ENCODE measurements at regions not wholly inside any gene's neighbourhood (a gene's known extent, or its start where the extent isn't known, plus 50 kb on each side); places are given as distances from the start of the nearest gene placed in this dataset.

DNA sequence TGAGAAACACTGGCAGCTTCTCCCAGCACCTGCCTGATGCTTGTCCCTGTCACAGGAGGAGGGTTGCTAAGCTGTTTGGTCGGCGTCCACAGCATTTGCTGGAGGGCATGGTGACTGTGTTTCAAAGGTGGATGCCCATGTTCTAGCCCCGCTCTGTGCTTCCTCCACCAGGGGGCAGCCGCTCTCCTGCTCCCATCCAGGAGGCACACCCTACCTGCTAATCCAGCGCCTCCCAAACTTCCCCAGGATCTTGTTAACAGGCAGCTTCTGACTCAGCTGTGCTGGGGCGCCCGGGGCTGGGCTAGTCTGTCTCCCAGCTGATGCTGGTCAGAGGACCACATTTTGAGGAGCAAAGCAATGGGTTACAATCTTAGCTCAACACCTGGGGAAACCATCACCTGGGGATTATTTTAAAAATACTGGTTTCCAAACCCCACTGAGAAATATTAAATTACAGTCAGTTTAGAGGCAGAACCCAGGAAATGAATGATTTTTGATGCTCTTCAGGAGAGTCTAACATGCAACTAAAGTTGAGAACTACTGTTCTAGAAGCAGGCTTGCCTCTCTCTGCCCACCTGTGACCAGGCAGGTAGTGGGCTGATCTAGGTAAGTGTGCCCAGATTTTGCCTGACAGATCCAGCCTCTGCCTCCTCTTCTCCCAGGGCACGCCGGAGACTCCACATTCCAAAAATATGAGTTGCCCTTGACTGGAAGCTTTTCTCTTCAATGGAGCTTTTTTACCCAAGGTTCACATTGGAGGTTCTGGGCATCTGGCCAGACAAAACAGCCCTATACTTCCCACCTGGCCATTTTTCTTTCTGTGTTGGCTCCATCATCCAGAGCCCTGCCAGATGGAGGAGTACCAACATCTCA, 92.7 kb upstream of the GPR26 start:
- peak in 1 of 2 donors; percentile 8 for DNase-seq (ENCODE audit: low read depth in 2 of 2)

DNA sequence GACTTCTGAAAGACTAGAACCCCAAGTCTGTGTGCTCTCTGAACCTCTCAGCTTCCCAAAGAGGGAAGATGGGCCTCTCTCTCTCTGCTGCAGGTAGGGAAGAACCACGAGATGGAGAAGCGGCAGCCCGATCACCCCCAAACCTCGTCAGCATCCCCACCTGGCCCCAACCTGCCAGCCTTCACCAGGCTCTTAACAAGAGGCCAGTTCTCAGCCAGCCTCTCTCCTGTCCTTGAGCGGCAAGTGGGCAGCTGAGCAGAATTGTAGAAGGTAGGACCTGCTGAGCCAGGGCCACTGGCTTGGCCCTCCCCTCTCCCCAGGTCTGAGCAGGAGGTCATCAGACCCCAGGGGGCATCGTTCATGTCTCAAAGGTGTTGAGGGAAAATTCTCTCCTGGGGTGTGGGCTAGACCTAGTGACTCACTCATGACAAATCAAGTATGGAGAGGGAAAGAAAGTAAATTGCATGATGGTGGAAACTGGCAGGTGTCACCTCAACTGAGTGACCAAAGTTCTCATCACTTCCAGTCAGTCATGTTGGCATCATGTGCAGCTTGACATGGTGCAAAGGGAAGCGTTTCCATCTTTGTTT, 92.0 kb upstream of the GPR26 start:
- DNase-seq (ENCODE audit: low read depth in 2 of 2): no peak

DNA sequence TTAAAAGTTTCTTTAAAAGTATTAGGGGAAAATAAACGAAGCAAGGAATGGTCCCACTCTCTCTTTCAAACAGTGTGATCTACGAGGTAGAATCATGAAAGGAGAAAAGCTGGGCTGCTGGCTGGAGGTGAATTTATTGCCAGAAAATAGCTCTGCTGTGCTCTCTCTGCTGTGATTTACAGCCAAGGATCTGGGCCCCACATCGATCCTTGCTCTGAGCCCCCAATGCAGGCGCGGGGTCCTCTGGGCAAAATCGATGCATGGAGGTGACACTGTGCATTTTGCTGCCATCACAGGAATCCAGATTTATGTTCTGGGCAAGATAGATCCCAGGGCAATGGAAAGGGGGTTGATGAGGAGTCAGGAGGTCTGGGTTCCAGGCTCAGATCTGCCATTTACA, 91.0 kb upstream of the GPR26 start:
- DNase-seq (ENCODE audit: low read depth in 2 of 2): no peak

DNA sequence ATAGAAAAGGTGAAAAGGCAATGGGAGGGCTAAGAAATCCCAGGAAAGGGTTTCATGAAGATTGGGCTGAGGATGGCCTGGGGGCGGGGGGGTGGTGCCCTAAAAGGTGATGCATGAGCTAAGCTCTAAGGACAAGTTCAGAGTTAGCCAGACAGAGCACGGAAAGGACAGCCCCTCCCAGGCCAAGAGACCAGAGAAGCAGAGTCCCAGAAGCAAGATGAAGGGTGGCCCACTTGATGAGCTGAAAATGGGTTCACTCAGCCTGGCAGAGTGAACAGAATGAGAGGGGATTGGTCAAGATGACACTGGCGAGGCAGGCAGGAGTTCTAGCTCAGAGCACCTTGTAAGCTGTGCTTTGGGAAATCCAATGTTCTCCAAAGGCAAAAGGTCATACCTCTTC, 89.4 kb upstream of the GPR26 start:
- no peak for DNase-seq (ENCODE audit: low read depth in 2 of 2)

DNA sequence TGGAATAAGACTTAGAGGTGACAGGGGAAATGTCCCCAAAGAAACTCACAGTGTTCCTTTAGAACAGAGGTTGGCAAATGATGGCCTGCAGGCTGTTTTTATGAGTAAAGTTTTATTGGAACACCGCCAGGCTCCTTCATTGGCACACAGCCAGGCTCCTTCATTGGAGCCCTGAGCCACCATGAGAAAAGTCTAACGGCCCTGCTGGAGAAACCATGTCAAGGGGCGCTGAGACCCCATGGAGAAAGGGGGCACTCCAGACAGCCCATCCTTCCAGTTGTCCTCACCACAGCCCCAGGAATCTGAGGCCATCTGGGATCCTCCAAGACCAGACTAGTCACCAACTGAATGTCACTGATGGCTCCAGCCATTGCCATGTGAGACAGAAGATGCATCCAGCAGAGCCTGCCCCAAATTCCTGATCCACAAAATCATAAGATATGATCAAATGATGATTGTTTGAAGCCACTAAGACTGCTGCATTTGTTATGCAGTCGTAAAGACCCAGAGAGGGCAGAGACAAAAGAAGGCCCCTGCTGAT, 88.2 kb upstream of the GPR26 start:
- no peak for DNase-seq (ENCODE audit: low read depth in 2 of 2)

DNA sequence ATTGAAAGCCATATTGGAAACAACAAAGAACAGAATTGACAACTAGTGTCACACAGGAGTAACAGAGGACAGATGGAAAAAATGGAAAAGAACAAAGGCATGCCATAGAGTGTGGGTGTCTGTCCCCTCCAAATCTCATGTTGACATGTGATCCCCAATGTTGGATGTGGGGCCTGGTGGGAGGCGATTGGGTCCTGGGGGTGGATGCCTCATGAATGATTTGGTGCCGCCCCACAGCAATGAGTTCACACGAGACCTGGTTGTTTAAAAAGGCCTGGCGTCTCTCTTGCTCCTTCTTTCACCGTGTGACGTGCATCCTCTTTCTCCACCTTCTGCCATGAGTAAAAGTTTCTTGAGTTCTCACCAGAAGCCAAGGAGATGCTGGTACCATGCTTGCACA, 87.4 kb upstream of the GPR26 start:
- no peak for DNase-seq (ENCODE audit: low read depth in 2 of 2)

DNA sequence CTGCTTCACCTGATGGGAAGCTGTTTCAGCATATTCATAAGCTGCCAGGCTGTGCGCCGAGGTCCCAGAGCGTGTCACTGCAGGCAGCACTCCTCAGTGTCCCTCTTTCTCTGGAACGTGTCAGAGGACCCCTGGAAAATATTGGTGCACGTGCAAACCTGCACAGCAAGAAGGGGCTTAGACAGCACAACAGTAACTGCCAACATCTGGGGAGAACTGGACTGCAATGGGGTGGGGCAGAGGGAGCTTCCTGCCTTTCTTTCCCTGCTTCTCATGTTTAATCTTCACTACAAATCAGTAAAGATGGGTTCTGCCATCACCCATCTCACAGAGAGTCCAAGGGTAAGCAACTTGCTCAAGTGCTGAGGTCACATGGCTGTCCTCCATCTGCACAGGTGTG, 86.5 kb upstream of the GPR26 start:
- DNase-seq (ENCODE audit: low read depth in 2 of 2): no peak

DNA sequence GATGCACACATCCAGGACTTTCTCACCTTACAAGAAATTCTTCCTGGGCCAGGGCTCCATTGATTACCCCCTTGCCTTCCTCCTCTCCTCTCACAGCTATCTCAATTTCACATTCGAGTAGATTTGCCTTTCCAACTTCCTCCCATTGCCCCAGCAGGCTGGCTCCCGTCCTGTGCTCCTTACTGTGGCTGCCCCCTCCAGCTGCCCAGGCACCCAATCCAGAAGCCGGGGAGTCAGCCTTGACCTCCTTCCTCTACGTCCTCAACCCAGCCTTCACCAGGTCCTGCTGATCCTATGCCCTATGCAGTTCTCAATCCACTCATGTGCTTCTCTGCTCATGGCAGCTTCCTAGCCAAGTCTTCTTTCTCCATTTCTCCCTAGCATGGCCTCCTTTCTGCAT, 85.7 kb upstream of the GPR26 start:
- no peak for DNase-seq (ENCODE audit: low read depth in 2 of 2)

DNA sequence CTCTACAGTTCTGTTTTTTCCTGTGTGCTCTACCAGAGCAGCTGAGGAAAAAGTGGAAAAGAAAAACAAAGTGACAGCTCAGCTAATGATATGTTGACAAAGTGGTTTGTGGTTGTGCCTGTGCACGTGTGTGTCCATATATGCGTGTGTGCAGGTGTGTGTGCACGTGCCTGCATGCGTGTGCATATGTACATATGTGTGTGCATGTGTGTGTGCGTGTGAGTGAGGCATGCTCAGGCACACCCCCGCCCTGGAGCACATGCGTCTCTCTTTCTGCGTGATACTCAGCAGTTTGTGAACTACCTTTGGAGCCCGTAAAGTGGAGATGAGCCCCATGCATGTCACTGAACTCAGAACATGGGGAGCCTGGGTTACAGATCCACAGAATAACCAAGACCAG, 84.5 kb upstream of the GPR26 start:
- DNase-seq (ENCODE audit: low read depth in 2 of 2): no peak

DNA sequence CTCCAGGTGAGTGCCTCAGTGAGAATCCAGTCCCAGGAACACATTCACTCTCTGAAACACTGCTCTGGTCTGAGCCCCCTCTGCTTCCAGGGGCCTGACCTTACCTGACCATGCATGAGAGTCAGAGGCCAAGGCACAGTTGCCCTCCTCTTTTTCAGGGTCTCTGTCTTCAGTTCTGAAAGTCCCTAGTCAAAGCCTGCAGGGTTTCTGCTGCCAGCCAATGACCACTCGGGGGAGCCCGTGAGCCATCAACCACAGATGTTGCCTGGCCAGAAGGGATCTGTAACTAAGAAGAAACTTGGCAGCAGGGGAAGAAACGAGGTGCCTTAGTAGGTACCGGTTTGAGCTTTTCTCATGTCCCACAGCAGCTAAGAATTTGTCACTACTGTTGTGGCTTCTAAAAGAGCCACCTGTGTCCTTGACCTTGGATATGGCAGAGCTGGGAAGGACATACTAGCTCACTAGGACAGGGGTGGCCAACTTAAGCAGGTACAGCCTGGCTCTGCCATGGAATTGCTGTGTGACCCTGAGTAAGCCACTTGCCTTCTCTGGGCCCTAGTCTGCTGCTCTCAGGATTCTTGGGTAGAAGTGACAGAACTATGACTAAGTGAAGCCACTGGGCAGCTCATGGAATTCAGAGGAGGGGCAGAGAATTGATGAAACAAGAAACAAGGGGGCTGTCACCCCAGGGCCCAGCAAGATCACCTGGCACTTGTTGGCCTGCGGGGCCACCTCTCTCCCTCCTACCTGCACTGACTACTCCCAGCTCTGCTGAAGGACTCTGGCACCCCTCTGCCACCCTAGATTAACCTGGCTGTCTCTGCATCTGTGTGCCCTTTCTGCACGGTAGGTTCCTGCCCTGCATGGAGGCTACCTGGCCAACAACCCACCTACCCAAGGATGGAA, 83.8 kb upstream of the GPR26 start:
- DNase-seq (ENCODE audit: low read depth in 2 of 2): peak; percentile 22 to 32

DNA sequence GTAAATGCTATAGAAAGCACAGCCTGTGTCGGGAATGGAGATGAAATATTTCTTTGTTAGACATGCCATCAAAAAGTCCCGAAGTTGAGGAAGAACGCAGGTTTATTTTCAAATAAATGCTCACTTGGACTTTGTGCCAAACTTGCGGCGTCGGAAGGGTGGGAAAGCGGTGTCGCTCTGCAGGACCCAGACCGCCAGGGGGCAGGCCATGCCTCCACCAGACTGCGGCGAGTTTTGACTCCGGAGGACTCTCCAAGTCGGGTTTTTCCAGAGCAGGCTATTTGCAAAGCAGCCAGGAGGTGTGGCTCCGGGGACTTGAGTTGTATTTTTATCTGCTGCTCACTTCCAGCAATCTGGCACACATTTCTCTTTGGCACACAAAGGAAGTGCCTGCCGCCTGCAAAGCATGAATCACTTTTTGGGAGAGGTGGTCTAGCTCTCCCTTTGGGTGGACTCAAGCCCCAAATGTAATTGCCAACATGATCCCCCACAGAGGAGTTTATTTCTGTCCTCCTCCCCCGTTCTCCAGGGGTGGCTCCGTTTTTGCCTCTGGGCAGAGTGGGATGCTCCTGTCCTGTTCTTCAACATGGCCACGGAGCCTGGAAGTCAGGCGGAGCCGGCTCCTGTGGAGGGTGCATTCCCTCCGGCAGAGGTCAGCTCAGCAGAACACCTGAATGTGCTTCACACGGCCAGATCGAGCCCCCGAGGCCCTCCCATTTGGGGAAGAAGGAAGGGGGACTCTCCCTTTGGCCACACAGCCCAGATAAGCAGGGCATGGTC, 82.3 kb upstream of the GPR26 start:
- DNase-seq (ENCODE audit: low read depth in 2 of 2): no peak

DNA sequence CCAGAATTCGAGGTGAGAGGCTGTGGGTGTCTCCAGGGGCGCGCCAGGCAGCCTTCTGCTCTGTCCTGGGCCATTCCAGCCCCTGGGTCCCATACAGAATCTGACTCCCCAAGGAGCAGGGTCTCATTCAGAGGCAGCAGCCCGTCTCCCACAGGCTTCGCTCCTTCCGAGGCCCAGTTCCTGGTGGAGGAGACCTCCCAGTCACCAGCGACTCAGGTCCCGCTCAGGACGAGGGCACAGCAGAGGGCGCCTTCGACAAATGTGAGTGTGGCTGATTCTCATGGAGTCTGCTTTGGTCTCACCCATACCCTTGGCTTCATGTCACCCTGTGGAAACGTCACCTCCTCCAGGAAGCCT, 81.8 kb upstream of the GPR26 start:
- DNase-seq (ENCODE audit: low read depth in 2 of 2): no peak

DNA sequence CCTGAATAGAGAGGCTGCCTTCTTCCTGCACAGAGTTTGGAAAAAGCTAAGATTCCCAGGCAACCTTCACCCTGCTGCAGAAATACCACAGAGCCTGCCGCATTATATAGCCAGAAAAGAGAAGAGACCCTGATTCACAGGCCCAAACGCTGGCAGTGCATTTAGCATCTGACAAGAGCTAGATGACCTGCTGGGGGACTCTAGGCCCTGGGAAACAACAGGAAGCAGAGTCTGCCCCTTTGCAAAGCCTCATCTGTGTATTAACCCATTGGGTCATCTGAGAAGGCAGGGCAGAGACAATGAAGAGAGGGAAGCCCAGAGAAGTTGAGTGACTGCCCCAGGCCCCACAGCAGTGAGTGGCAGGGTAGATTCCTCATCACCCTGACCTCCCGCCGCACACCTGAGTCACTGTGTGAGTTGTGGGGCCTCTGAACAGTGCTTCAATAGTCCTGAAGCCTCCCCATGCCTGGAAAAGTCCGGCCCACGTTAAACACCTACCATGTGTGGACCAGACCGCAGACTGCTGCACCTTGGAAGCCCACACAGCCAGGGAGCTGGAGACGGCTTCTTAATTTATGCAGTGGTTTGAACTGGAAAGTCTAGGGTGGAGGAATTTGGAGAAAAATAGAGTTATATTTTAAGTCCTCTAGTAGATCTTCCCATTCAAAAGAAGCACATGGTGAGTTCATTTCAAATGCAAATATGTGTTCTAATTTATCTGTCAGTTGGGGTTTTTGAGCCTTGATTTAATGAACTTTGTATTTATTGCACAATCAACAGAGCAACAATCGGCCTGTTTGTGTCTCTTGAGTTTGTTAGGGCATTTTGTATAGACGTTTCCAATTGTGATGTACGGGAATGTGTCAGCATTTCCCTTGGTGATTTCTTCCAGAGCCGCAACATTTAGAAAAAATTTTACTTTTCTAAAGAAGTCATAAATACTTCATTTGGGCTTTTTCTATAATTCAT, 80.4 kb upstream of the GPR26 start:
- no peak for DNase-seq (ENCODE audit: low read depth in 2 of 2)

DNA sequence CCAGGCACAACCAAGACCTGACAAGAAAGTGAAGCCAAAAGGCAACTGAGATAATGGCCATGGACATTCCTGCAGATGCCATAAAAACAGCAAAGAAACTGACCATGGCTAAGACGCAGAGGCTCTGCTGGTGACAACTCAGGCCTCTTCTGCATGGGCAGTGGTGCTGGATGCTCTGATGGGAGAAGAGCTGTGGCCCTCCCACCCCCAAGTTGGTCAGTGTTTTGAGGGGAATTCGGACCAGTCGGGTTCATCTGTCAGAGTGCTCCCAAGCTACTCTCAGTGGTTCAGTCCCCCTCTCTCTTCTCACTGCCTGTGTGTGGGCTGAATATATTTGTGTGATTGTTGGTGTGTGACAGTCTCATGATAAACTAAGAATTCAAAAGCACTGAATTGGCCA, 79.0 kb upstream of the GPR26 start:
- DNase-seq (ENCODE audit: low read depth in 2 of 2): no peak

DNA sequence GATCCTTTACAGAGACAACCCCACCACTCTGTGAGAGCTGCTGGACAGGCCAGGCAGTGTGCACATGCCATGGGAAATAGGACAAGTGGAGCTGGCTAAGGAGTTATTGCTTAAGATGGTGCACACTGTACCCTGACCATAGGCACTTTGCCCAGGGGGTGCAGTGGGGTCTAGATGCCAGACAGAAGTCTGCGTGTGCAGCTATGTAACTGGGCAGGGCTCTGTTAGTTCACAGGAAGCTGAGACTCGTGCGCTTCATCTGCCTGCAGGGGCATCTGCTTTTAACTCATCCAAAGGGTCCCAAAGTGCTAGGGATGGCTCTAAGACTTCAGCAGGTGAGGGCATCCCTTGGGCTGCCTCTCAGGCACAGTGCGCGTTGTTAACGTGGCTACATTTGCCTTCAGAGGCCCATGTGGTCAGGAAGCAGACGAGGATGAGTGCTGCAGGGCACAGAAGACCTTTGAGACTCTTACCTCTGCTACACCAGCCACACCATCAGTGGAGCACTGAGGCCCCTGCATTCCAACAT, 77.7 kb upstream of the GPR26 start:
- DNase-seq (ENCODE audit: low read depth in 2 of 2): no peak

DNA sequence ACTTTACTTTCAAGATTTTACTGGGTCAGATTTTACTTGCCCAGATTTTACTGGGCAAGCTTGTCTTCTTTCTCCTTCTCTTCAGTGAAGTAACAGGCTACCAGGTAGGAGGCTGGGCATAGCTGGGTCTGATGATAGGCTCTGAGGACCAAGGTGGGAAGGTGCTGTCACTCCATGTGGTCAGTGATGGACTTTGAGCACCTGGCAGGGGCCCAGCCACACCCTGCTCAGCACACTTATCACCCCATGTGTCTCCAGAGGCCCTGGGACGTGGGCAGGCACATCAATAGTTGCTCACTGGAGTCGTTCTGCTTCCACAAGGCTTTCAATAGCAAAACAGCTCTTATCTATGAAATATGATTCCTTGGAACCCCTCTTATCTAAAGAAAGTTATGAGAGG, 70.5 kb upstream of the GPR26 start:
- DNase-seq (ENCODE audit: low read depth in 2 of 2): no peak

DNA sequence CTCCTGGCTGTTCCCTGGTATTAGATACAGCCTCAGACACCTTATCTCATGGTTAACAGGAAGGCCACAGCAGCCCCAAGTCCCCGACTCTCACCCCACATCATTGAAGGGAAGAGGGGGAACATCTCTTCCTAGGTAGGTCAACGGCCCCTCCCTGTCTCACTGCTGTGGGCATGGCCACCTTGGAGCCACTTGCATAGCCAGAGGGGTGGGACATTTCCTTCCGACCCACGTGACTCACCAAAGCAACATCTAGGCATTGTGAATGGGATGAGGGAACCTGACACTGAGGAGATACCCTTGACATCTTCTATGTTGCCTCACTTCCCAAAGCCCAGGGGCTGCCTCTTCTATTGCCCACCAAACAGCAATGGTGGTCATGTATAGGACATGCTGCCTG, 68.5 kb upstream of the GPR26 start:
- no peak for DNase-seq (ENCODE audit: low read depth in 2 of 2)

DNA sequence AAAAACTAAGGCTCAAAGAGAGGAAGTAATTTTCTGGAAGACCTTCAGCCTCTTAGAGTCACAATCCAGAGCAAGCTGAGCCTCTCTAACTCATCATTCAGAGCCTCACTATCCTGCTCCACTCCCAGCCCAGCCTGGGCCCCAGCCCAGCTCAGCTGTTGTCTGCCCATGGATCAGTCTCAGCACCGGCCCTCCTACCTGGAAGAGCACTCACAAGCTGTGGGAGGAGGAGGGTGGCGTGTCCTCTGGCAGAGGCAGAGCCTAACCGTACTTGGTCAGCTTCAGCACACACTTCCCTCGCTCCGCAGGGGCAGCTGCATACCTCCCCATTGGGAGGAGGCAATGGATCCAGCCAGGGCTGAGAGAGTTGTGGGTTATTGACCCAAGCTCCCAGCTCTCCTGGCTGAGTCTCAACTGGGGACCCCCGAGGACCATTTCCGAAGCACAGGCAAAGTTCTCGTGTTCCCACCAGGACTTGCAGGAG, 66.7 kb upstream of the GPR26 start:
- no peak for DNase-seq (ENCODE audit: low read depth in 2 of 2)

DNA sequence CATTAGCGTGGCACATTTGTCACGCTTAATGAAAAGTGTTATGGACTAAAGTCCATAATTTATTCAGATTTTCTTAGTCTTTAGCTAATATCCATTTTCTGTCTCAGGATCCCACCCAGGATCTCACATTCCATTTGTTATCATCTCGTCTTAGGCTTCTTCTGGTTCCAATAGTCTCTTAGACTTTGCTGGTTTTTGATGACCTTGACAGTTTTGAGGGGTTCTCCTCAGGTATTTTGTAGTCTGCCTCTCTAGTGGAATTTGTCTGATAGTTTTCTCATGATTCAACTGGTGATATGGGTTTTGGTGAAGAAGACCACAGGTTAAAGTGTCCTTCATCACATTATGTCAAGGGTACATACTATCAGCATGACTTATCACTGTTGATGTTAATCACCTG, 66.0 kb upstream of the GPR26 start:
- DNase-seq (ENCODE audit: low read depth in 2 of 2): no peak

DNA sequence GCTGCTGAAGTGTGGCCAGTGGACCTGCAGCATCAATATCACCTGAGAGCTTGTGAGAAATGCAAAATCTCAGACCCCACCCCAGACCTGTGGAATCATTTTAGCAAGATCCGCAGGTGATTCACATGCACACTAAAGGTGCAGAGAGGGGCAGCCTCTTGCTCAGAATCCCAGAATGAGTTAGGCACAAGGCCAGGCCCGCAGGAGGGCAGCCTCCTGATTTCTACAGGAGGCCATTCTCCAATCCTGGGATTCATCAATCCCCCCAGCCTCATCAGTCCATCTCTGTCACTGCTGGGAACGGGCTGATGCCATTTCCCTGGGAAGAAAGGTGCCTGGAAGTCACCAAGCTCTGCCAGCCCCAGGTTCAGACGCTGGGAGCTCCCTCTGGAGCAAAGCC, 63.0 kb upstream of the GPR26 start:
- no peak for DNase-seq (ENCODE audit: low read depth in 2 of 2)
